Suprapubic skin (tissue), 3 donors: ENCODE measurements at regions not wholly inside any gene's neighbourhood (a gene's known extent, or its start where the extent isn't known, plus 50 kb on each side); places are given as distances from the start of the nearest gene placed in this dataset.

Source experiments
- EP300 ChIP-seq: sonication (generic); formaldehyde crosslinking; IDR thresholded peaks from one replicate; pipeline ENCODE4 v1.6.1; 2017; ENCODE audit warnings: antibody characterized with exemption
- TF ChIP-seq, protein P1 (sequence below), 2 donors: fragments of 200-600 bp in 1 of 2; fragments of 450-650 bp in 1 of 2; sonication (generic) in 1 of 2; IDR thresholded peaks; one replicate each; pipeline ENCODE4 v1.5.1; 2016 to 2019; ENCODE audit warnings: antibody characterized with exemption in 2 of 2, mild to moderate bottlenecking in 1 of 2, moderate library complexity in 1 of 2

DNA sequence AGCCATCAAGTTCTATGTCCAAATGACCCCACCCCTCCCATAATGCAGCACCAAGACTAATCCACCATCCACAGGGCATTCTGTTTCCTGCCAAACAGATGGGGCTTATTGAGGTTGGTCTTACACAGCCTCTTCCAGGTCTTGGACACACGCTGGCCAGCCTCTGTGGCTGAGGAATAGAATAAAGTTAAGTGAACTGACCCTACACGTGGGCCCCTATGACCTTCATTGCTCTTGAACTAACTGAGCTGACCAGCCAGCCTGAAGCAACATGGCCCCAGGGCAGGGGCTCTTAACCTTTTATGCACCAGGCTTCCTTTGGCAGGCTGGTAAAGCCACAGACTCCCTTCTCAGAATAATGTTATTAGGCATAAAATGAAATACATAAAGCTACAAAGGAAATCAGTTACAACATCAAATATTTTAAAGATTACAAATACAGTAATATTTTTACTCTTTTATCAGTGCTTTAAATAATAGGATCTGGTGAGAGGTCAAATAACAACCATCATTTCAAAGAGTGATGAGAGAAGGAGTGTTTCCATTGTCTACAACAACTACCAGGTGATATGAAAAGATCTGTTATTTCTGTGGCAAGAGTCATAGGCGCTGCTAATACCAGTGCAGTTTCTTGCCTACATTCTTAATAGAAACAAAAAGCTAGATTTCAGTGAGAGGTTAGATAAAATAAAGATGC, 192.9 kb upstream of the NUDT4 start:
- TF ChIP-seq, protein P1, sequence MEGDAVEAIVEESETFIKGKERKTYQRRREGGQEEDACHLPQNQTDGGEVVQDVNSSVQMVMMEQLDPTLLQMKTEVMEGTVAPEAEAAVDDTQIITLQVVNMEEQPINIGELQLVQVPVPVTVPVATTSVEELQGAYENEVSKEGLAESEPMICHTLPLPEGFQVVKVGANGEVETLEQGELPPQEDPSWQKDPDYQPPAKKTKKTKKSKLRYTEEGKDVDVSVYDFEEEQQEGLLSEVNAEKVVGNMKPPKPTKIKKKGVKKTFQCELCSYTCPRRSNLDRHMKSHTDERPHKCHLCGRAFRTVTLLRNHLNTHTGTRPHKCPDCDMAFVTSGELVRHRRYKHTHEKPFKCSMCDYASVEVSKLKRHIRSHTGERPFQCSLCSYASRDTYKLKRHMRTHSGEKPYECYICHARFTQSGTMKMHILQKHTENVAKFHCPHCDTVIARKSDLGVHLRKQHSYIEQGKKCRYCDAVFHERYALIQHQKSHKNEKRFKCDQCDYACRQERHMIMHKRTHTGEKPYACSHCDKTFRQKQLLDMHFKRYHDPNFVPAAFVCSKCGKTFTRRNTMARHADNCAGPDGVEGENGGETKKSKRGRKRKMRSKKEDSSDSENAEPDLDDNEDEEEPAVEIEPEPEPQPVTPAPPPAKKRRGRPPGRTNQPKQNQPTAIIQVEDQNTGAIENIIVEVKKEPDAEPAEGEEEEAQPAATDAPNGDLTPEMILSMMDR (IDR thresholded peaks at IDR 0.05) = no peak
- no peak for TF ChIP-seq EP300
